GM12878 (cell line): ENCODE measurements at regions not wholly inside any gene's neighbourhood (a gene's known extent, or its start where the extent isn't known, plus 50 kb on each side); places are given as distances from the start of the nearest gene placed in this dataset.

Experiments used
- BMI1 ChIP-seq: fragments of 450-650 bp; IDR thresholded peaks from 2 replicates; pipeline ENCODE4 v1.6.1; 2016; ENCODE audit warnings: mild to moderate bottlenecking, moderate library complexity, borderline replicate concordance
- ELK1 ChIP-seq: IDR thresholded peaks from 2 replicates; pipeline ENCODE4 v1.6.1; 2012; ENCODE audit warnings: low read depth, low read length, improper control_type of control experiment
- FOS ChIP-seq: IDR thresholded peaks from 3 replicates; pipeline ENCODE4 v1.6.1; 2011; ENCODE audit warnings: borderline replicate concordance; ENCODE audit not compliant: insufficient read length; ENCODE audit errors: extremely low read depth
- MAX ChIP-seq: IDR thresholded peaks from 2 replicates; pipeline ENCODE4 v1.6.1; 2012; ENCODE audit warnings: low read depth, low read length, improper control_type of control experiment
- MEF2A ChIP-seq: IDR thresholded peaks from 2 replicates; pipeline ENCODE4 v1.6.1; 2011; ENCODE audit warnings: low read depth, mild to moderate bottlenecking, low read length, moderate library complexity; ENCODE audit not compliant: insufficient read depth
- NR2C2 ChIP-seq: IDR thresholded peaks from 2 replicates; pipeline ENCODE4 v1.6.1; 2011; ENCODE audit warnings: borderline replicate concordance, low read depth; ENCODE audit not compliant: control insufficient read depth, insufficient read length
- SMAD1 ChIP-seq: fragments of 450-650 bp; IDR thresholded peaks from 2 replicates; pipeline ENCODE4 v1.6.1; 2018; ENCODE audit warnings: mild to moderate bottlenecking, low read depth; ENCODE audit not compliant: partially characterized antibody
- SRF ChIP-seq, 2 experiments: IDR thresholded peaks; 2 replicates each; pipeline ENCODE4 v1.6.1; 2011; ENCODE audit warnings: low read depth in 2 of 2, low read length in 2 of 2, mild to moderate bottlenecking in 1 of 2, moderate library complexity in 1 of 2

GRCh38 chr20:19049514-19049913, 162.9 kb upstream of the SLC24A3 start:
- TF ChIP-seq SMAD1 (no peak), MEF2A (no peak), BMI1 (no peak), NR2C2 (no peak), SRF (IDR thresholded peaks at IDR 0.05; ENCODE audit: low read depth in 2 of 2, low read length in 2 of 2) (no peak), FOS (no peak), MAX (no peak), ELK1 (no peak)
